Endothelial cell of umbilical vein (primary cell): ENCODE measurements at regions not wholly inside any gene's neighbourhood (a gene's known extent, or its start where the extent isn't known, plus 50 kb on each side); places are given as distances from the start of the nearest gene placed in this dataset.

Source experiments
- BruUV-seq: library from RNA; stranded (reverse); fragments of 400-500 nt; replicated peaks from 2 replicates; lab custom pipeline; 2021; lab: Mats Ljungman, UMichigan
- CTCF ChIA-PET: fragments of 300-600, 350-600 bp; sonication (Branson Sonifier 250); formaldehyde crosslinking; loops from one replicate; lab custom pipeline; 2021; ENCODE audit warnings: antibody characterized with exemption, inconsistent platforms; lab: Charles Lee
- POLR2A ChIA-PET: fragments of 300-600, 350-600 bp; sonication (Branson Sonifier 250); formaldehyde crosslinking; loops from one replicate; lab custom pipeline; 2021; ENCODE audit warnings: antibody characterized with exemption, inconsistent platforms; lab: Charles Lee
- DNase-seq: peaks from one replicate; pipeline ENCODE4 v3.0.0-alpha.2; 2011; ENCODE audit warnings: low read depth, low spot score
- FAIRE-seq: peaks from 2 replicates; lab custom pipeline; 2011; peaks lifted over from hg19 to GRCh38; lab: Jason Lieb, UNC
- H2AFZ ChIP-seq: 2 replicates; pipeline ENCODE4 v1.6.0; 2012; ENCODE audit warnings: low read depth, low read length, control low read depth, inconsistent platforms
- H3K27ac ChIP-seq: 2 replicates; pipeline ENCODE4 v1.5.1; 2011; ENCODE audit warnings: low read depth, mild to moderate bottlenecking, control low read depth, low read length, moderate library complexity; ENCODE audit not compliant: insufficient read depth
- H3K27me3 ChIP-seq, 2 experiments: 2 replicates each; pipeline versions ENCODE4 v1.6.0 to v1.6.1; 2011; ENCODE audit warnings: low read length in 2 of 2, mixed read lengths in 1 of 2; ENCODE audit not compliant: control insufficient read depth in 2 of 2, insufficient read depth in 2 of 2
- H3K36me3 ChIP-seq, 2 experiments: 2 replicates in 1 of 2; 3 replicates in 1 of 2; pipeline ENCODE4 v1.5.1; 2011; ENCODE audit warnings: low read length in 2 of 2, mild to moderate bottlenecking in 1 of 2, moderate library complexity in 1 of 2; ENCODE audit not compliant: control insufficient read depth in 2 of 2, insufficient read depth in 2 of 2; ENCODE audit errors: extremely low read depth in 1 of 2
- H3K4me1 ChIP-seq: 3 replicates; pipeline ENCODE4 v1.5.1; 2011; ENCODE audit warnings: mild to moderate bottlenecking, low read length; ENCODE audit not compliant: control insufficient read depth, insufficient read depth; ENCODE audit errors: extremely low read depth
- H3K4me2 ChIP-seq: 2 replicates; pipeline ENCODE4 v1.6.1; 2011; ENCODE audit warnings: low read length, control low read depth, mixed read lengths; ENCODE audit not compliant: insufficient read depth
- H3K4me3 ChIP-seq, 3 experiments: fragments of 200-600 bp in 1 of 3; sonication (generic), shearing (Covaris generic) in 1 of 3; replicated peaks in 1 of 3; 2 replicates each; pipeline ENCODE4 v1.5.1; 2011 to 2016; ENCODE audit warnings: control low read depth in 3 of 3, low read length in 3 of 3, mild to moderate bottlenecking in 2 of 3, inconsistent platforms in 1 of 3, low read depth in 1 of 3, moderate library complexity in 1 of 3; ENCODE audit not compliant: insufficient read depth in 1 of 3
- H3K79me2 ChIP-seq: 2 replicates; pipeline ENCODE4 v1.6.0; 2012; ENCODE audit warnings: low read length, inconsistent platforms; ENCODE audit not compliant: control insufficient read depth, insufficient read depth
- H3K9ac ChIP-seq: replicated peaks from 2 replicates; pipeline ENCODE3; 2011; ENCODE audit warnings: low read length, control low read depth; ENCODE audit not compliant: insufficient read depth; ENCODE audit errors: extremely low read depth
- H3K9me1 ChIP-seq: replicated peaks from 3 replicates; pipeline ENCODE4 v1.6.0; 2011; ENCODE audit warnings: mild to moderate bottlenecking, low read length; ENCODE audit not compliant: control insufficient read depth, insufficient read depth; ENCODE audit errors: extremely low read depth
- H3K9me3 ChIP-seq: replicated peaks from 2 replicates; pipeline ENCODE4 v1.5.1; 2012; ENCODE audit warnings: low read length, inconsistent platforms; ENCODE audit not compliant: control insufficient read depth, insufficient read depth
- H4K20me1 ChIP-seq: replicated peaks from 2 replicates; pipeline ENCODE3; 2011; ENCODE audit warnings: mild to moderate bottlenecking, low read length; ENCODE audit not compliant: control insufficient read depth, insufficient read depth; ENCODE audit errors: extremely low read depth
- CTCF ChIP-seq, 2 donors: IDR thresholded peaks; 1 replicate in 1 of 2; 2 replicates in 1 of 2; pipeline ENCODE4 v1.5.1; 2011; ENCODE audit warnings: low read length in 2 of 2, mild to moderate bottlenecking in 2 of 2, moderate library complexity in 2 of 2, control low read depth in 1 of 2, inconsistent platforms in 1 of 2, low read depth in 1 of 2; ENCODE audit not compliant: insufficient read depth in 1 of 2; ENCODE audit errors: extremely low read depth in 1 of 2
- EZH2 ChIP-seq: IDR thresholded peaks from 2 replicates; pipeline ENCODE4 v1.6.1; 2012; ENCODE audit warnings: borderline replicate concordance, low read depth, mild to moderate bottlenecking, moderate library complexity, low read length, inconsistent platforms; ENCODE audit not compliant: severe bottlenecking
- FOS ChIP-seq: IDR thresholded peaks from 2 replicates; pipeline ENCODE4 v1.6.1; 2011; ENCODE audit warnings: mild to moderate bottlenecking, low read length, moderate library complexity, borderline replicate concordance; ENCODE audit not compliant: insufficient read depth
- GATA2 ChIP-seq: IDR thresholded peaks from 2 replicates; pipeline ENCODE4 v1.7.0; 2011; ENCODE audit warnings: low read depth, mild to moderate bottlenecking, moderate library complexity, mixed read lengths, low read length; ENCODE audit not compliant: insufficient read length, insufficient read depth
- JUN ChIP-seq: IDR thresholded peaks from 2 replicates; pipeline ENCODE4 v1.6.1; 2011; ENCODE audit warnings: borderline replicate concordance, low read depth; ENCODE audit not compliant: insufficient read length, insufficient read depth
- MAX ChIP-seq: IDR thresholded peaks from 2 replicates; pipeline ENCODE4 v1.6.1; 2011; ENCODE audit not compliant: insufficient read depth, insufficient read length
- MYC ChIP-seq: IDR thresholded peaks from one replicate; pipeline ENCODE4 v1.6.1; 2011; ENCODE audit warnings: mild to moderate bottlenecking, low read depth, low read length
- POLR2A ChIP-seq: IDR thresholded peaks from 2 replicates; pipeline ENCODE4 v1.6.1; 2012; ENCODE audit warnings: low read depth, mild to moderate bottlenecking, control low read depth, low read length
- POLR2AphosphoS5 ChIP-seq: IDR thresholded peaks from 2 replicates; pipeline ENCODE4 v1.6.1; 2012; ENCODE audit warnings: low read depth, mild to moderate bottlenecking, control low read depth, low read length, moderate library complexity; ENCODE audit not compliant: insufficient read depth
- dilution Hi-C: fragments of 300-500 bp; cut with MboI; formaldehyde crosslinking; loops from one replicate; pipeline ENCODE4 v1.15.0; 2019; ENCODE audit warnings: low sequenced_read_pairs; ENCODE audit not compliant: extremely low pct_ligation_motif_present
- intact Hi-C: fragments of 100-400 bp; cut with micrococcal nuclease; formaldehyde crosslinking; loops from one replicate; pipeline ENCODE4 v1.10.0; 2022

GRCh38 chr10:21449288-21449966, 76.1 kb downstream of the SKIDA1 start:
- H3K9ac ChIP-seq = no peak overlapping the region
- no peak overlapping the region for H3K4me3 ChIP-seq
- dilution Hi-C loops (no loop called here), intact Hi-C loops (no loop called here)
- peaks cover 0 to 2% of the 10 kb centered on the region in 2 experiments for H3K27me3 ChIP-seq
- ChIA-PET POLR2A (no interaction called here), CTCF (interaction anchor here (1.1 to 1.5 kb wide), 3 partner anchors 18 to 170 kb away, joined by 3 to 4 read pairs (median 3); no protein-coding TSS in a partner anchor)
- no TSS peak for BruUV-seq
- H3K36me3 ChIP-seq = no peaks in the 10 kb centered on the region
- H3K9me1 ChIP-seq = no peaks in the 10 kb centered on the region
- TF ChIP-seq GATA2 (no peak), JUN (no peak), FOS (no peak), CTCF (IDR thresholded peaks at IDR 0.05; ENCODE audit: extremely low read depth in 1 of 2, insufficient read depth in 1 of 2, low read depth in 1 of 2, low read length in 2 of 2) (no peak), EZH2 (no peak), POLR2AphosphoS5 (no peak), MYC (no peak), MAX (no peak), POLR2A (no peak)
- DNase-seq = no peak
- no peak overlapping the region for H3K4me2 ChIP-seq
- no peaks in the 10 kb centered on the region for H3K9me3 ChIP-seq
- no peak overlapping the region for H2AFZ ChIP-seq
- no peaks in the 10 kb centered on the region for H4K20me1 ChIP-seq
- no peak overlapping the region for H3K27ac ChIP-seq
- no peaks in the 10 kb centered on the region for H3K79me2 ChIP-seq
- H3K4me1 ChIP-seq = no peaks in the 10 kb centered on the region
- FAIRE-seq = no peak
